HG02840 (cell line): ENCODE measurements at regions not wholly inside any gene's neighbourhood (a gene's known extent, or its start where the extent isn't known, plus 50 kb on each side); places are given as distances from the start of the nearest gene placed in this dataset.

Experiments
- ATAC-seq: cut with Tn5 transposase; IDR thresholded peaks from one replicate; pipeline ENCODE4 v1.9.1; 2021; ENCODE audit warnings: mild to moderate bottlenecking, moderate library complexity, moderate number of reproducible peaks; ENCODE audit not compliant: unreplicated experiment, low FRiP score

GRCh38 chr10:43965918-43966570, 317.4 kb upstream of the ZNF32 start:
- no peak for ATAC-seq

GRCh38 chr10:43965033-43965917, 316.6 kb upstream of the ZNF32 start:
- no peak for ATAC-seq

DNA sequence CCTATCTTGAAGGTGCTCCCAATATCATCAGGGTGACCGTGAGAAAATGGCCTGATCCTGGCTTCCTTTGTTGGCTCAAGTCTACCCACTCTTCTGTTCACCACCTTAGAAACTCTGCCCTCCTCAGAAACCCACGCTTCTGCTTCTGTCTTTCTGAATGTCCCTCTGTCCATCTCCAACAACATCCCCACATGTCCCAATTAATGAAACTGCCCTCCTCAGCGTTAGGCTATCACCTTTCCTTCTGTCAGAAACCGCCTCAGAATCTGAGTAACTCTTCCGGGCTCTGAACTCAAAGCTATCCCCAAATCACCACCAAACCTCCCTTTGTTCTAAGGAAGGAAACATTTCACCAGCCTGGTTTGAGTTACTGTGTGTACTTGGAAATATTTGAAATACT, 315.8 kb upstream of the ZNF32 start:
- ATAC-seq = no peak

- no peak for ATAC-seq
Observed at GRCh38 chr10:43963793-43964425, 315.2 kb upstream of the ZNF32 start.

DNA sequence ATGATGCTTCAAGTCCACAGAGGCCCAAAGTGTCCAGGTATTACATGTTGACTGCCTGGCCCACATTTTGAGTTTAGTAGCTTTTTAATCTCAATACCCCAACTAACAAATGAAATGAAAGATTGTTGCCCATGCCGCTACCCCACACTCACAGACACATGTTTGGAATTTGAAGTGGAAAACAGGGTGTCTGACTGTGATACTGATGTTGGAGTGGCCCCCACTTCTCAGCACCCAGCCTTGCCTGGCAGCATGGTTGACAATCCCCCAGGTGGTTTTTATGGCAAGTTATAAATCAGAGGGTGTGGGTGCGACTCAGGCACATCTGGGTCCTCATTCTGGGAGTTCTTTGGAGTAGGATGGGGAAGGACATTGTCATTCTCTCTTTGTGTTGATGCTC, 314.7 kb upstream of the ZNF32 start:
- no peak for ATAC-seq

DNA sequence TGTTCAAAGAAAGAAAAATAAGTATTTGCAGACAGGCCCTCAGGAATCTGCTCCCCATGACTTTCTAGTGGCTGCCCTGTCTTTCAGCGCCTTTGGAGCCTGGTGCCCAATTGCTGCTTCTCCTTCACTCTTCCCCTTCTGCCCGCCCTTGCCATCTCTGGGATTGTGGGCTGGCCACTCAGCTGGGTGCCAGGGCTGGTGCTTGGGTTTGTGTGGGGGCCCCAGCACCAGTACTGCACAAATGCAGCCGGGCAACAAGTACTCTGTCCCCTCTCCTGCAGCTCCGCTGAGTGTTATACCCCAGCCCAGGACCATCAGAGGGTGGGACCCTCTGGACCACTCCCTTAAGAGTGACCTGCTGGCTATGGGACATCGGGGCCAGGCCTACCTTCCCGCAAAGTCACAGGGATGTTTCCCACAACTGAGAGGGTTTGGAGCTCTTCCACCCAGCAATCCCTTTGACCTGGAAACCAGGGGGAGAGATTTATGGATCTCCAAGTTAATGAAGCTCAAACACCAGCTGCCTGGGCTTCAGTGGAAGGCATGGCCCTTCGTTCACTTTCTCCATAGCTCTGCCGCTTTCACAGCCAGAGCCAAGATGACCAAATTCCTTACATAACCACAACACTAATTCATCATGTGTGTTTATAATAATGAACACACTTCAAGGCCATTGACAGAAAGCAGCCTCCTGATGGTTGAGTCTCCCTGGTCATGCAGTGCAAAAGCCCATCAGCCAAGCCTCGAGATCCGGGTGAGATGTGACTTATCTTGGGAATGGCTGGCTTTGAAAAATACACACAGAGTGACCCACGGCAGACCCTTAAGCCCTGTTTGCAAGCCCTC, 313.9 kb upstream of the ZNF32 start:
- ATAC-seq = no peak

DNA sequence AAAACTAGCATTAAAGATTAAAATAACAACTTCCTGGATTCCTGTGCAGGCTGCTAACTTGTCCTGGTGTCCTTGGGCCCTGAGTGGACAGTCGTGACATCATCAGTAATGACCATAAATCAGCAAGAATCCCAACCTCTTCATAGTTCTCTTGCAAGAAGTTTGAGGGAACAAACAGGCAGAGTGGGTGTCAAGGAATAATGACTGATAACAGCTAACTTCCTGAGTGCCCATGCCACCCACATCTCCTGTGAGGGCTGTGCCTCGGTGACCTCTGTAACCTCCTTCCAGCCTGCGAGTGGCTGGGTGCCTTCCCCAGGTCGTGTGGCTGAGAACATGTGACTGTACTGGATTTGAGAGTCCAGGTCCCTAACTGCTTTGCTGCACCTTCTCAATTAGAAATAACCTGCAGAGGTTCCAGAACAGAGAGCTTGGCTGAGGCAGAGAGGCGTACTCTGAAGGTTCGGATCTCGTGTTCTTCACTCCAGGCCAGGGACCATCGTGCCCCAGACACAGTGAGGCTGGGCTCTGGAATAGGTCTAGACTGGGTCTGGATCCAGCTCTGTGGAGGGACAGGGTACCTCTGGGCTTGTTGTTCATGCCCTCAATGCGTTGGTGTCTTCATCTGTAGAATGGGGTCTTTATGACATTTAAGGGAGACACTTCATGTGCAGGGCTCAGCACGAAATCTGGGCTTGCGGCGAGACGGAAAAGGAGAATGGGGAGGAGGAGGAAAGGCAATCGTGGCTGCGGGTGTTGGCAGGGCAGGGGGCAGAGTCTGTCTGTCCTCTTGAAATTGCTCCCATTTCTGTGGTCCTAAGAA, 313.1 kb upstream of the ZNF32 start:
- ATAC-seq = no peak

DNA sequence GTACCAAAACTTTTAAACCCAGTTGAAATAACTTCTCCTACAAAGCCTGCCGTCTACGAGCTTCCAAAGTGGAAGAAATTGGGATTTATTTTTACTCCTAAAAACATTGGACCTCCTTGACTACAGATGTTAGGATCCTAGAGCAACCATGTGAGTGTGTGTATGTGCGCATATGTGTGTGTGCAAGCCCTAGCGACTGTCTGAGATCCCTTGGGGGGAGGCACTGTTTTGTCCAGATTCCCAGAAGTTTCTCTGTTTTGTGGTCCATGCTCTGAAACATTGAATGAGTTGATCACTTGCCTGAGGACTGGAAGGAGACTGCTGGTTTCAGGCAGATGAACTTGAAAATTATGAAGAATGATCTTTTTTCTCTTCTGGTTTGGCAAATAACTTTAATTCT, 312.3 kb upstream of the ZNF32 start:
- ATAC-seq = no peak

DNA sequence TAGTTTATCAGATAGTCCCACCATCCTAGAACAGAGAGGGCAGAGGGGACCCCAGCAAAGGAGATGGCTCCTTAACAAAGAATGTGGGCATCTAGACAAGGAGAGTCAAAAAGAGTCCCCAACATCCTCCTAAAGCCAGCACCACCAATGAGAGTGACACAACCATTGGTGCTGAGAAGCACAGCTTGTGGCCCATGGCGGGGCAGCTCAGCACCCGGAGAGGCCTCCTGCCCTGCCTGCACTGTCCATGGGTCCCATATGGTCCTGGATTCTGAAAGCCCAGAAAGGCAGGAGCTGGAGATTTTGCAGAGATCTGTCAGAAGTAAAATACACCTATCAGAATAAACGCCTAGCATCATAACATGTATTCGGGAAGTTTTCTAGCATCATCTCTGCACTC, 311.8 kb upstream of the ZNF32 start:
- no peak for ATAC-seq

- ATAC-seq = no peak
Observed at GRCh38 chr10:43960135-43960415, 311.4 kb upstream of the ZNF32 start.

DNA sequence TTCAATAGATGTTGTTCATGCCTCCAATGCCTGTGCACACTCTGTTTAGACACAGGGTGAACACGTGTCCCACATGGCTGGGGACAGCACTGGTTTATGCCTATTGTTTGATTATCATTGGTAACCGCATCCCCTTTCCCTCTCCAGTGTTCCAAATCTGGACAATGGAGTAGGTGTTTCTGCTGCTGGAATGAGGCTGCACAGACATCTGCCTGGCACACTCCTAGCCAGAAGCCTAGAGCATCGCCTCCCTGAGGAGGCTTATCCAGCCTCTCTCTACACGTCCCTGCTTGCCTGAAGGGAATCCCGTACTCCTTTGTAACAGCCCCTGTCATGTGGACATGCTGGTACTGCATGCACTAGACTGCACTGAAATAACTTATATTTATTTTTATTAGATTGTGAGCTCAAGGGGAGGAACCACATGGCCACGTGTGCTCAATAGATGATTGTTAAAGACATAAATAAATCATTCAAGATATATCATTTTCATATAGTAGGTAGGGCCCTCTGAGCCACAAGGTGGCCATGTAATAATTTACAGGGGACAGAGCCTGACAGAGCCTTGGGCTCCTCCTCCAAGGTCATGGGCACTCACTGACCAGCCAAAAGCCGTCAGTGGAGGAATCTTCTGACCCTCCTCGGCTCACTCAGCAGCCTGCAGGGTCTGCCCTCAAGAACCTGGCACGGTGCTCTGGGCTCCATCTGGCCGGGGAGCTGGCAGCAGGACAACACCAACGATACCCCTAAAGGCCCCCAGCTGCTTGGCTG, 310.9 kb upstream of the ZNF32 start:
- no peak for ATAC-seq

GRCh38 chr10:43958964-43959363, 310.3 kb upstream of the ZNF32 start:
- no peak for ATAC-seq

- no peak for ATAC-seq
Observed at GRCh38 chr10:43958071-43958432, 309.4 kb upstream of the ZNF32 start.

DNA sequence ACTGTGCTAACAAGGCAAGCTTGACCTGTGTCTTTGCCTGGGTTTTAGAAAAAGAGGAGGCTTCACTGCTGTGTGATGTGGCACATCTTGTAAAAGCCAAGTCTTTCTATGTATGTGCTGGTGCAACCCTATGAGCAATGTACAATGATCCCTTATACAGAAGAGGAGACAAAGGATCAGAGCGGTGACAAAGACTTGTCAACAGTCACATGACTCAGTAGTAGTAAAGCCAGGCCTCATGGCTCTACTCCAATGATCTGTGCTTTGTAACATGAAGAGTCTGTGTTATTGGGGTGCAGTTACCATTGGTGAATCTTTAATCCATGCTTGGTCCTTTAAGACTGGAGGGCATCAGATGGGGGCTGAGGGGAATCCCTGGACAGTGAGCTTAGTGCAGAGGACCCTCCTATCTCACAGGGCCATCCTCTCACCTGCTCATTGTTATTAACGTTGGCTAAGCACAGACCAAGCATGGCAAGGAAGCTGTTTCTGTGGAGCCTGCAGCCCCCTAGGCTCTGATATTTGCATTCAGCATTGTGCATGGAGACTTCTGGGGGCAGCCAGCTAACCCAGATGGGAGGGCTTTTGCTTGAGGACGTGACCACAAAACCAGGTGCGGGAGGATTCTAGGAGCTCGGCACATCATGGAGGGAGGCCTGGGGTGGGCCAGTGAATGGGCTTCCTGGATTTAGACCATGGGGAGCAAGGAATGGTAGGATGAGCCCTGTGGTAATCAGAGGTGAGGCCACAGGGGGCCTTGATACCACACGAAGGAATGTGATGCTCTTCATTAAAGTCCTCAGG, 308.8 kb upstream of the ZNF32 start:
- ATAC-seq = no peak

DNA sequence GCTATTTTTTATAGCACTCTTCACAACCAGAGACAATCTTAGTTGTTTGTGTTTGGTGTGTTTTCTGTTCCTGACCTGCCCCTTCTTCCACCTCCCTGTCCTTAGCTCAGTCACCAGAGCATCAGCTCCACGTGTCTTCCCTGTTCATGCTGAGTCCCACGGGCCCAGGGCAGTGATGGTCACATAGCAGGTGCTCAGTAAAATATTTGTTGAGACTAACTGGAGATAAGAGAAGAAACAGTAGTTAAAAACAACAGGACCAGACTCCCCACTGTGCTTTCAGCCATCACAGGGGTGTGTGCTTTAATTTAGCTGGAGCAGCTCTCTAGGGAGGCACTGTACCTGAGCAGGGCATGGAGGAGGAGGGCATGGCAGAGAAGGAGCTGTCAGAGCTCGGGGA, 307.3 kb upstream of the ZNF32 start:
- ATAC-seq = no peak

GRCh38 chr10:43955002-43955596, 306.4 kb upstream of the ZNF32 start:
- no peak for ATAC-seq

DNA sequence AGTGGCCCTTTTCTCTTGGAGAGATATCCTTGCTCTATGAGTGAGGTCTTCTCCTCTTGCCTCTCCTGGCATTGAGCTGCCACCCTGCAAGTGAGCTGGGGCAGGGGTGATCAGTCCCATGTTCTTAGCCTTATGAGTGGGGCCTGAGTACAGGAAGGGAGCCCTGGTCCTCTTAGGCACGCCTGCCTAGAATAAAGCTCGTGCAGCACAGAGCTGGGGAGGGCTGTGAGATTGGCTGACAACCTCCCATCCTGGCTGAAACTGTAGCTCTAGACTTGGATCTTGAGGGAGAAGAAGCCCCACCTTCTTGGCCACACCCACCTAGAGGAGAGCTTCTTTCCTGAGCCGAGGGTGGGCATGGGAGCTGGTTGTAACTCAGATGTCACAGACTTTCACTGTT, 305.0 kb upstream of the ZNF32 start:
- ATAC-seq = no peak

GRCh38 chr10:43952760-43953159, 304.1 kb upstream of the ZNF32 start:
- no peak for ATAC-seq
